A673 (cell line): ENCODE measurements at regions not wholly inside any gene's neighbourhood (a gene's known extent, or its start where the extent isn't known, plus 50 kb on each side); places are given as distances from the start of the nearest gene placed in this dataset.

Source experiments
- BruUV-seq: library from RNA; stranded (reverse); fragments of 400-500 nt; replicated peaks from 2 replicates; lab custom pipeline; 2021; lab: Mats Ljungman, UMichigan
- CTCF ChIA-PET: fragments of 300-600 bp; sonication (Branson Sonifier 250); formaldehyde crosslinking; loops from one replicate; lab custom pipeline; 2022; ENCODE audit warnings: antibody characterized with exemption; lab: Charles Lee
- POLR2A ChIA-PET: fragments of 300-600 bp; sonication (Branson Sonifier 250); formaldehyde crosslinking; loops from one replicate; lab custom pipeline; 2022; ENCODE audit warnings: antibody characterized with exemption; ENCODE audit not compliant: low non-redundant PET; lab: Charles Lee
- DNase-seq: peaks from one replicate; pipeline ENCODE4 v3.0.0-alpha.2; 2015; ENCODE audit warnings: low spot score
- H3K27ac ChIP-seq: fragments of 200-600 bp; sonication (generic); 2 replicates; pipeline ENCODE4 v1.5.1; 2016; ENCODE audit warnings: mixed run types, low read depth, mild to moderate bottlenecking, mixed read lengths, antibody characterized with exemption, low read length; ENCODE audit not compliant: poor library complexity, severe bottlenecking
- H3K27me3 ChIP-seq: fragments of 200-600 bp; sonication (generic); replicated peaks from 2 replicates; pipeline ENCODE4 v1.6.1; 2017; ENCODE audit warnings: mixed run types, low read depth, mild to moderate bottlenecking, mixed read lengths, antibody characterized with exemption, low read length; ENCODE audit not compliant: insufficient read depth, poor library complexity
- H3K36me3 ChIP-seq: fragments of 200-600 bp; sonication (generic); 2 replicates; pipeline ENCODE4 v1.6.1; 2016; ENCODE audit warnings: mixed run types, mild to moderate bottlenecking, mixed read lengths, antibody characterized with exemption, low read length; ENCODE audit not compliant: insufficient read depth, poor library complexity, severe bottlenecking
- H3K4me1 ChIP-seq: fragments of 200-600 bp; sonication (generic); 2 replicates; pipeline ENCODE4 v1.6.1; 2017; ENCODE audit warnings: mixed run types, mild to moderate bottlenecking, mixed read lengths, antibody characterized with exemption, low read length; ENCODE audit not compliant: insufficient read depth, poor library complexity, severe bottlenecking
- H3K4me3 ChIP-seq: fragments of 200-600 bp; sonication (generic); 2 replicates; pipeline ENCODE4 v1.5.1; 2016; ENCODE audit warnings: low read depth, mixed run types, mild to moderate bottlenecking, mixed read lengths, low read length; ENCODE audit not compliant: poor library complexity, severe bottlenecking
- H3K9me3 ChIP-seq: fragments of 200-600 bp; sonication (generic); 2 replicates; pipeline ENCODE4 v1.6.1; 2016; ENCODE audit warnings: mixed run types, low read depth, mild to moderate bottlenecking, mixed read lengths, antibody characterized with exemption, low read length; ENCODE audit not compliant: poor library complexity, severe bottlenecking
- CTCF ChIP-seq: fragments of 300-800, 200-600 bp; sonication (generic); conservative IDR thresholded peaks from 2 replicates; pipeline ENCODE4 v1.5.1; 2017; ENCODE audit warnings: low read depth, mild to moderate bottlenecking, antibody characterized with exemption, low read length, moderate library complexity, mixed read lengths
- EZH2 ChIP-seq: fragments of 200-600 bp; sonication (generic); IDR thresholded peaks from 2 replicates; pipeline ENCODE4 v1.6.1; 2017; ENCODE audit warnings: borderline replicate concordance, low read depth, mild to moderate bottlenecking, mixed read lengths, antibody characterized with exemption, low read length; ENCODE audit not compliant: poor library complexity, severe bottlenecking
- intact Hi-C: fragments of 100-400 bp; cut with micrococcal nuclease; formaldehyde crosslinking; loops from one replicate; pipeline ENCODE4 v1.10.0; 2022; ENCODE audit not compliant: unreplicated experiment

DNA sequence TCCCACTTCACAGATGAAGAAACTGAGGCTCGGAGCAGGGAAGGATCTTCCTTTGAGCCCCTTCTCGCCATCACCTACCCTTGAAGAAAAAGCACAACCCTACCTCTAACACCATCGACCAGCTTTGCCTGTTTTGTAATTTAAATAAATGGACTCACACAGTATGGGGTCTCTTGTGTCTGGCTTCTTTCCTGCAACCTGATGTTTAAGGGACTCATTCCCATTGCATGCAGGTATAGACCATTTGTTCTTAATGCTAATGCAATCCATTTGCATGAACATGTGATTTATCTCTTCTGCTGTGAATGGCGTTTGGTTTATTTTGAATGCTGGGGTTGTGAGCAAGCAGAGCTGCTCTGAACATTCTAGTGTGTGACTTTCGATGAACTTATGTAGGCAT, 150.8 kb upstream of the FOXF1 start:
- ChIA-PET CTCF (no interaction called here), POLR2A (no interaction called here)
- no peak for TF ChIP-seq EZH2
- no peak for TF ChIP-seq CTCF
- H3K27me3 ChIP-seq = peaks cover 68% of the 10 kb centered on the region
- no peaks in the 10 kb centered on the region for H3K36me3 ChIP-seq
- no peaks in the 10 kb centered on the region for H3K4me1 ChIP-seq
- no peak overlapping the region for H3K4me3 ChIP-seq
- no peak overlapping the region for H3K27ac ChIP-seq
- DNase-seq = no peak
- intact Hi-C loops = no loop called here
- H3K9me3 ChIP-seq = no peaks in the 10 kb centered on the region
- BruUV-seq = no TSS peak

GRCh38 chr16:86362155-86362849, 148.0 kb upstream of the FOXF1 start:
- BruUV-seq = no TSS peak
- intact Hi-C loops = no loop called here

GRCh38 chr16:86363057-86363490, 147.3 kb upstream of the FOXF1 start:
- POLR2A ChIA-PET = no interaction called here
- Histone ChIP-seq H3K9me3 (no peaks in the 10 kb centered on the region), H3K27ac (no peak overlapping the region), H3K36me3 (no peaks in the 10 kb centered on the region), H3K4me3 (no peak overlapping the region), H3K4me1 (no peaks in the 10 kb centered on the region), H3K27me3 (peaks cover 90% of the 10 kb centered on the region)
- peak; percentile 44 for DNase-seq
- no TSS peak for BruUV-seq
- CTCF ChIA-PET = no interaction called here
- intact Hi-C loops = no loop called here
- TF ChIP-seq CTCF (no peak), EZH2 (no peak)

More at GRCh38 chr16:86362155-86362849, 148.0 kb upstream of the FOXF1 start:
- Histone ChIP-seq H3K36me3 (no peaks in the 10 kb centered on the region), H3K9me3 (no peaks in the 10 kb centered on the region), H3K27ac (no peak overlapping the region), H3K4me3 (no peak overlapping the region), H3K4me1 (no peaks in the 10 kb centered on the region), H3K27me3 (peaks cover 87% of the 10 kb centered on the region)
- no peak for TF ChIP-seq CTCF
- no peak for TF ChIP-seq EZH2
- ChIA-PET CTCF (no interaction called here), POLR2A (no interaction called here)
- DNase-seq = no peak
